Heart left ventricle (tissue), 16 donors: ENCODE measurements at regions not wholly inside any gene's neighbourhood (a gene's known extent, or its start where the extent isn't known, plus 50 kb on each side); places are given as distances from the start of the nearest gene placed in this dataset.

ENCODE experiments used
- ATAC-seq, 4 donors: fragments of 200-7000 bp; cut with Tn5 transposase; one replicate each; pipeline ENCODE4 v1.9.1; 2020 to 2022; ENCODE audit warnings: moderate library complexity in 4 of 4, mild to moderate bottlenecking in 3 of 4, moderate number of reproducible peaks in 1 of 4
- DNase-seq, 5 donors: peaks; one replicate each; pipeline ENCODE4 v3.0.0-alpha.2; 2020
- H3K27ac ChIP-seq, 12 donors: fragments of 200-600 bp; sonication (generic) in 4 of 12; one replicate each; pipeline versions ENCODE4 v1.5.0 to v1.8.0; 2016 to 2022; ENCODE audit warnings: mild to moderate bottlenecking in 2 of 12
- H3K27me3 ChIP-seq, 9 donors: fragments of 200-600 bp; sonication (generic) in 2 of 9; one replicate each; pipeline versions ENCODE4 v1.5.1 to v1.8.0; 2016 to 2022; ENCODE audit warnings: mild to moderate bottlenecking in 3 of 9
- H3K36me3 ChIP-seq, 9 donors: fragments of 200-600 bp; sonication (generic) in 2 of 9; one replicate each; pipeline versions ENCODE4 v1.5.0 to v1.8.0; 2018 to 2022; ENCODE audit warnings: mild to moderate bottlenecking in 2 of 9
- H3K4me1 ChIP-seq, 12 donors: fragments of 200-600 bp; sonication (generic) in 4 of 12; one replicate each; pipeline versions ENCODE4 v1.5.0 to v1.8.0; 2016 to 2022; ENCODE audit warnings: mild to moderate bottlenecking in 3 of 12
- H3K4me3 ChIP-seq, 12 donors: fragments of 200-600 bp; sonication (generic) in 4 of 12; one replicate each; pipeline versions ENCODE4 v1.5.0 to v1.8.0; 2017 to 2022; ENCODE audit warnings: mild to moderate bottlenecking in 9 of 12, moderate library complexity in 4 of 12
- H3K9me3 ChIP-seq, 12 donors: fragments of 200-600 bp; sonication (generic) in 4 of 12; one replicate each; pipeline versions ENCODE4 v1.5.0 to v1.8.0; 2016 to 2022; ENCODE audit warnings: mild to moderate bottlenecking in 1 of 12
- CTCF ChIP-seq, 12 donors: fragments of 200-600 bp; sonication (generic) in 4 of 12; IDR thresholded peaks; one replicate each; pipeline versions ENCODE4 v1.5.0 to v1.8.0; 2018 to 2022; ENCODE audit warnings: antibody characterized with exemption in 12 of 12, mild to moderate bottlenecking in 5 of 12
- POLR2A ChIP-seq, 2 donors: fragments of 450-650 bp; IDR thresholded peaks; one replicate each; pipeline ENCODE4 v1.6.1; 2017; ENCODE audit warnings: antibody characterized with exemption in 2 of 2, mild to moderate bottlenecking in 2 of 2, moderate library complexity in 2 of 2
- WGBS, 4 donors: extraction: QIAGEN DNeasy Blood & Tissue Kit in 2 of 4; methylation state at CpG; one replicate each; pipeline versions ENCODE4 v1.1.5 to v1.1.7; 2013 to 2018; 5-methylcytosine and 5-hydroxymethylcytosine counted together
- intact Hi-C, 10 donors: fragments of 100-400 bp; cut with DNase I; formaldehyde crosslinking; loops; one replicate each; pipeline versions ENCODE4 v1.11.1 to v1.14.2; 2022
- donor health status: ischemic (EF 13 %, LVEDD 7.1; RV severe dilation, severe dysfunction).
- donor health status: healthy with polysubstance abuse.
- donor health status: DM: no; HTN: yes; CAD: no.
- donor health status: DM: no; HTN: no; CAD: no.
- donor health status: ischemic (EF 25% LVEDD 6.9; RV normal size, moderate dysfunction).
- donor health status: ischemic (EF 25% LVEDD 5.7; RV mildly dilated, moderate dysfunction).
- donor health status: healthy.
- donor health status: DM: yes; HTN: yes; CAD: no.
- donor health status: ischemic (EF 35%, LVEDD 5.7; RV mildly dilated, moderate dysfunction).
- donor health status: nonischemic (EF 11% LVEDD 7.7; RV severe dilation, severe dysfunction).
- donor health status: DM: yes; HTN: yes; CAD: no.
- donor health status: PGD.
- donor health status: ischemic (EF 29% LVEDD 5.4; RV normal size, mild dysfunction).
- donor health status: nonischemic (EF 23%, LVEDD 6.1; RV moderate dilation, normal function).

- no peaks in the 10 kb centered on the region for H3K36me3 ChIP-seq
- H3K27me3 ChIP-seq: no peaks in the 10 kb centered on the region
- peak overlapping the region in 1 of 12 donors; percentile 19 for H3K27ac ChIP-seq
- ATAC-seq (no peak), DNase-seq (no peak)
- no peaks in the 10 kb centered on the region for H3K9me3 ChIP-seq
- H3K4me3 ChIP-seq: no peak overlapping the region
- WGBS, 4 donors: 79 to 94% (median 85%) methylated on average over 2 of the region's 2 CpGs
- peaks cover 0 to 6% (median 0%) of the 10 kb centered on the region in 12 donors for H3K4me1 ChIP-seq
- TF ChIP-seq CTCF (IDR thresholded peaks at IDR 0.05) (no peak), POLR2A (IDR thresholded peaks at IDR 0.05) (no peak)
- intact Hi-C loops: no loop called here
Measured at GRCh38 chr2:40725950-40726349, 274.1 kb upstream of the SLC8A1 start.

GRCh38 chr2:40734797-40735196 is 282.9 kb upstream of the SLC8A1 start:
- no peaks in the 10 kb centered on the region for H3K4me1 ChIP-seq
- intact Hi-C loops: no loop called here
- H3K9me3 ChIP-seq: no peaks in the 10 kb centered on the region
- no peak overlapping the region for H3K27ac ChIP-seq
- TF ChIP-seq POLR2A (IDR thresholded peaks at IDR 0.05) (no peak), CTCF (IDR thresholded peaks at IDR 0.05) (no peak)
- ATAC-seq (no peak), DNase-seq (no peak)
- H3K4me3 ChIP-seq: no peak overlapping the region
- H3K36me3 ChIP-seq: no peaks in the 10 kb centered on the region
- no peaks in the 10 kb centered on the region for H3K27me3 ChIP-seq
- WGBS, 4 donors: 70 to 84% (median 76%) methylated on average over 2 of the region's 2 CpGs

DNA sequence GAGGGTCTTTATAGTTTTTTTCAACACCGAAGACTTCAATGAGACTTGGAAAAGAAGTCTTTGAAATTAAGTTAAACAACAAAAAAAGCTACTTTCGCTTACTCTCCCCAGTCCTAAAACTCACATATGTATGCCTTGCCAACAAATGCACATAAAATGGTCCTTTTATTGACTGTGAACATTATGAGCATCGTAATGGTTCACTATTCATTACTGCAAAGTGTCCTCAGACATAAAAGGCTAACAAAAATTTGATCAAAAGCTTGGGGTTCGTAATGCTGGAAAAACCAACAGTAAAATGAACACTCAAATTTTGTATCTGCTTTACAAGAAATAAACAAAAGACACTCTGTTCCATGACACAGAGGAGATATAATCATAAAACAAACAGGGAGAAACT is 285.3 kb upstream of the SLC8A1 start:
- Histone ChIP-seq H3K4me1 (no peaks in the 10 kb centered on the region), H3K27me3 (no peaks in the 10 kb centered on the region), H3K4me3 (no peak overlapping the region), H3K36me3 (no peaks in the 10 kb centered on the region), H3K9me3 (no peaks in the 10 kb centered on the region), H3K27ac (no peak overlapping the region)
- intact Hi-C loops: no loop called here
- no peak for TF ChIP-seq POLR2A (IDR thresholded peaks at IDR 0.05)
- TF ChIP-seq CTCF (IDR thresholded peaks at IDR 0.05): no peak
- WGBS, 4 donors: 82 to 88% (median 85%) methylated on average over 4 of the region's 4 CpGs
- ATAC-seq: no peak
- no peak for DNase-seq

DNA sequence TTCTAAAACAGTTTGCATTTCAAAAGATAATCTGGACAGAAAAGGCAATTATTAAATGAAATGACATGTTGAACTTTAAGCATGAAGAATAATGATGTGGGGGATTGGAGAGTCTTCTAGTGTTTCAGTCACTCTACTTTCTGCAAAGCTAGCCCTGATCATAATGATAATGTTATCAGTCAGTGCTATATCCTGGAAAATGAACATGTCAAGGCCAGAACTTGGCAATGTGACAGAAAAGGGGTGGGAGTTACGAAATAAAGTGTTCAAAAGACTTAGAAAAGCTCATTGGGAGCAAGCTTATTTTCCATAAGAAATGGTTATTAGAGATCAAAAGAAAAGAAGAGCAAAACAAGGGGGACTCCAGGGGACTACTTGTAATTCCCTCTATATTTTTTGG is 288.5 kb upstream of the SLC8A1 start:
- Histone ChIP-seq H3K9me3 (no peaks in the 10 kb centered on the region), H3K4me3 (no peak overlapping the region), H3K36me3 (no peaks in the 10 kb centered on the region), H3K4me1 (no peaks in the 10 kb centered on the region), H3K27ac (no peak overlapping the region), H3K27me3 (no peaks in the 10 kb centered on the region)
- intact Hi-C loops: no loop called here
- DNase-seq (no peak), ATAC-seq (no peak)
- TF ChIP-seq CTCF (IDR thresholded peaks at IDR 0.05) (no peak), POLR2A (IDR thresholded peaks at IDR 0.05) (no peak)
- 49 to 73% (median 63%) methylated on average over 1 of the region's 1 CpG for WGBS, 4 donors
